H9 (cell line): ENCODE measurements at regions not wholly inside any gene's neighbourhood (a gene's known extent, or its start where the extent isn't known, plus 50 kb on each side); places are given as distances from the start of the nearest gene placed in this dataset.

ENCODE experiments used
- DNase-seq: peaks from one replicate; pipeline ENCODE4 v3.0.0-alpha.2; 2017
- H2AFZ ChIP-seq: one replicate; pipeline ENCODE4 v1.6.1; 2013; ENCODE audit warnings: mild to moderate bottlenecking, low read length, control low read depth, moderate library complexity
- H2AK5ac ChIP-seq: 2 replicates; pipeline ENCODE4 v1.6.1; 2013; ENCODE audit warnings: low read length, control low read depth, mixed read lengths; ENCODE audit not compliant: insufficient read length
- H2BK120ac ChIP-seq: one replicate; pipeline ENCODE4 v1.6.1; 2013; ENCODE audit warnings: low read depth, mild to moderate bottlenecking, low read length, control low read depth, inconsistent platforms; ENCODE audit not compliant: poor library complexity, severe bottlenecking
- H2BK12ac ChIP-seq: 2 replicates; pipeline ENCODE4 v1.6.1; 2013; ENCODE audit warnings: low read length, control low read depth, mixed read lengths, low read depth; ENCODE audit not compliant: insufficient read length
- H2BK15ac ChIP-seq: 2 replicates; pipeline ENCODE4 v1.6.1; 2013; ENCODE audit warnings: low read depth, low read length, control low read depth
- H2BK20ac ChIP-seq: one replicate; pipeline ENCODE4 v1.6.1; 2013; ENCODE audit warnings: low read depth, mild to moderate bottlenecking, low read length, control low read depth, inconsistent platforms; ENCODE audit not compliant: poor library complexity, severe bottlenecking
- H2BK5ac ChIP-seq: 2 replicates; pipeline ENCODE4 v1.6.1; 2013; ENCODE audit warnings: low read length, control low read depth, mixed read lengths; ENCODE audit not compliant: insufficient read length
- H3K14ac ChIP-seq: 2 replicates; pipeline ENCODE4 v1.6.1; 2013; ENCODE audit warnings: low read length, control low read depth; ENCODE audit not compliant: insufficient read depth
- H3K18ac ChIP-seq: 2 replicates; pipeline ENCODE4 v1.6.1; 2013; ENCODE audit warnings: low read depth, mild to moderate bottlenecking, mixed read lengths, low read length, control low read depth; ENCODE audit not compliant: insufficient read length
- H3K23ac ChIP-seq: 2 replicates; pipeline ENCODE4 v1.6.1; 2013; ENCODE audit warnings: low read length, control low read depth, mixed read lengths, low read depth; ENCODE audit not compliant: insufficient read length
- H3K23me2 ChIP-seq: 2 replicates; pipeline ENCODE4 v1.6.1; 2013; ENCODE audit warnings: low read depth, mild to moderate bottlenecking, mixed read lengths, low read length, control low read depth; ENCODE audit not compliant: insufficient read length, poor library complexity, severe bottlenecking
- H3K27ac ChIP-seq: 2 replicates; pipeline ENCODE4 v1.5.1; 2013; ENCODE audit warnings: low read length, control low read depth, mixed read lengths, low read depth; ENCODE audit not compliant: insufficient read length
- H3K27me3 ChIP-seq: 2 replicates; pipeline ENCODE4 v1.6.1; 2013; ENCODE audit warnings: low read length, control low read depth, inconsistent platforms; ENCODE audit not compliant: insufficient read depth
- H3K4ac ChIP-seq: 2 replicates; pipeline ENCODE4 v1.6.1; 2013; ENCODE audit warnings: low read depth, mild to moderate bottlenecking, control low read depth, inconsistent platforms, low read length, moderate library complexity
- H3K4me1 ChIP-seq: 2 replicates; pipeline ENCODE4 v1.6.1; 2013; ENCODE audit warnings: low read length, control low read depth, inconsistent platforms; ENCODE audit not compliant: insufficient read depth
- H3K4me2 ChIP-seq: 2 replicates; pipeline ENCODE4 v1.6.1; 2013; ENCODE audit warnings: low read length, control low read depth, mixed read lengths; ENCODE audit not compliant: insufficient read length, insufficient read depth
- H3K56ac ChIP-seq: 2 replicates; pipeline ENCODE4 v1.6.1; 2013; ENCODE audit warnings: low read depth, mild to moderate bottlenecking, mixed read lengths, low read length, control low read depth; ENCODE audit not compliant: insufficient read length
- H3K79me1 ChIP-seq: 2 replicates; pipeline ENCODE4 v1.6.1; 2013; ENCODE audit warnings: low read depth, mild to moderate bottlenecking, moderate library complexity, low read length, control low read depth, inconsistent platforms; ENCODE audit not compliant: insufficient read depth, poor library complexity, severe bottlenecking
- H3K79me2 ChIP-seq: 2 replicates; pipeline ENCODE4 v1.6.1; 2013; ENCODE audit warnings: low read length, control low read depth, inconsistent platforms; ENCODE audit not compliant: insufficient read depth
- H3K9ac ChIP-seq: 2 replicates; pipeline ENCODE4 v1.6.1; 2013; ENCODE audit warnings: low read length, control low read depth, mixed read lengths; ENCODE audit not compliant: insufficient read length; ENCODE audit errors: extremely low read depth
- H3K9me3 ChIP-seq: one replicate; pipeline ENCODE4 v1.6.1; 2013; ENCODE audit warnings: low read depth, low read length, inconsistent platforms; ENCODE audit not compliant: control insufficient read depth
- H3T11ph ChIP-seq: one replicate; pipeline ENCODE4 v1.6.1; 2013; ENCODE audit warnings: mild to moderate bottlenecking, low read length, control low read depth, inconsistent platforms
- H4K20me1 ChIP-seq: one replicate; pipeline ENCODE4 v1.6.1; 2013; ENCODE audit not compliant: control insufficient read depth, insufficient read length, insufficient read depth
- H4K5ac ChIP-seq: 2 replicates; pipeline ENCODE4 v1.6.1; 2013; ENCODE audit warnings: low read depth, mild to moderate bottlenecking, mixed read lengths, low read length, control low read depth; ENCODE audit not compliant: insufficient read length
- H4K8ac ChIP-seq: replicated peaks from 2 replicates; pipeline ENCODE4 v1.6.1; 2013; ENCODE audit warnings: low read length, control low read depth, mixed read lengths, low read depth; ENCODE audit not compliant: insufficient read length
- H4K91ac ChIP-seq: 2 replicates; pipeline ENCODE4 v1.6.1; 2013; ENCODE audit warnings: low read depth, mild to moderate bottlenecking, moderate library complexity, mixed read lengths, low read length, control low read depth; ENCODE audit not compliant: insufficient read length
- H3K27ac Mint-ChIP-seq, 3 experiments: 2 replicates in 2 of 3; 3 replicates in 1 of 3; pipeline ENCODE4 v1.8.0; 2020 to 2021; ENCODE audit warnings: mixed read lengths in 3 of 3, mild to moderate bottlenecking in 1 of 3, moderate library complexity in 1 of 3
- H3K27me3 Mint-ChIP-seq: 2 replicates; pipeline ENCODE4 v1.8.0; 2021; ENCODE audit warnings: low read depth, mild to moderate bottlenecking, moderate library complexity, mixed read lengths
- H3K36me3 Mint-ChIP-seq, 3 experiments: 2 replicates in 2 of 3; 3 replicates in 1 of 3; pipeline ENCODE4 v1.8.0; 2020 to 2021; ENCODE audit warnings: low read depth in 3 of 3, mixed read lengths in 3 of 3; ENCODE audit not compliant: insufficient read depth in 1 of 3
- H3K4me1 Mint-ChIP-seq, 2 experiments: 2 replicates each; pipeline ENCODE4 v1.8.0; 2020; ENCODE audit warnings: mixed read lengths in 2 of 2
- H3K4me3 Mint-ChIP-seq, 2 experiments: 2 replicates in 1 of 2; 3 replicates in 1 of 2; pipeline ENCODE4 v1.8.0; 2020 to 2021; ENCODE audit warnings: mild to moderate bottlenecking in 2 of 2, mixed read lengths in 2 of 2, moderate library complexity in 1 of 2
- H3K9me3 Mint-ChIP-seq, 2 experiments: 2 replicates in 1 of 2; 3 replicates in 1 of 2; pipeline ENCODE4 v1.8.0; 2020; ENCODE audit warnings: mild to moderate bottlenecking in 2 of 2, mixed read lengths in 2 of 2, moderate library complexity in 1 of 2
- CTCF ChIP-seq: fragments of 200-600 bp; sonication (generic); conservative IDR thresholded peaks from 3 replicates; pipeline ENCODE4 v1.8.0; 2021; ENCODE audit warnings: antibody characterized with exemption, mild to moderate bottlenecking
- WGBS: extraction: QIAGEN DNeasy Blood & Tissue Kit; methylation state at CpG from one replicate; pipeline ENCODE4 v1.1.7; 2013; ENCODE audit warnings: missing lambda C conversion rate, low lambda C conversion rate, mixed read lengths; ENCODE audit not compliant: insufficient read length; ENCODE audit errors: extremely low coverage; 5-methylcytosine and 5-hydroxymethylcytosine counted together

DNA sequence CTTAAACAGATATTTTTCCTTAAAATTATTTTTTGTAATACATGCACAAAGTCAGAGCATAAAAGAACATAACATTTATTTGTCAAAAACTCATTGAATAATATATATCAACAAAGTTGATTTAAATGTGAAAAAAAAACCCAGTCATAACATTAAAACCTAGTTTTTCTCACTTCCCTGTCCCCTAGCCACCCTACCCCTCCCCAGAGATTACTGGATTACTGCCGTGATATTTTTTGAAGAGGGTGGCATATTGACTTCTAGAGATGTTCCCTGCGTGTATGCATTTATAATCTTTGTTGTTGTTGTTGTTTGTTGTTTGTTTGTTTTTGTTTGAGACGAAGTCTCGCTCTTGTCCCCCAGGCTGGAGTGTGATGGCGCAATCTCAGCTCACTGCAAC lies 52.4 kb upstream of the ARMC2 start:
- no peak for TF ChIP-seq CTCF
- Histone ChIP-seq H3K9me3 (no peaks in the 10 kb centered on the region), H3K27me3 (no peaks in the 10 kb centered on the region), H3K23ac (no peak overlapping the region), H3K9ac (no peak overlapping the region), H3K4ac (no peak overlapping the region), H4K91ac (no peak overlapping the region), H3K4me1 (no peaks in the 10 kb centered on the region), H2BK12ac (no peak overlapping the region), H3K18ac (no peak overlapping the region), H2BK15ac (no peak overlapping the region), H2BK20ac (no peak overlapping the region), H2AK5ac (no peak overlapping the region), H2BK120ac (no peak overlapping the region), H3T11ph (no peak overlapping the region), H3K79me1 (no peaks in the 10 kb centered on the region), H3K14ac (no peak overlapping the region), H3K27ac (no peak overlapping the region), H3K56ac (no peak overlapping the region), H2AFZ (no peak overlapping the region), H4K5ac (no peak overlapping the region), H2BK5ac (no peak overlapping the region), H3K79me2 (no peaks in the 10 kb centered on the region), H4K8ac (no peak overlapping the region), H3K23me2 (no peaks in the 10 kb centered on the region), H3K4me2 (no peak overlapping the region), H4K20me1 (no peaks in the 10 kb centered on the region)
- Mint-ChIP-seq H3K27ac (peak overlapping the region in 1 of 3 experiments; percentile 88; a peak in 1 of 7 replicates), H3K36me3 (no peaks in the 10 kb centered on the region), H3K9me3 (no peaks in the 10 kb centered on the region), H3K27me3 (no peaks in the 10 kb centered on the region), H3K4me3 (no peak overlapping the region), H3K4me1 (peaks cover 10 to 11% of the 10 kb centered on the region in 2 experiments)
- DNase-seq: no peak
- WGBS: no CpG with 5 or more reads among the region's 5 CpGs
